CD14-positive monocyte (primary cell): ENCODE measurements at regions not wholly inside any gene's neighbourhood (a gene's known extent, or its start where the extent isn't known, plus 50 kb on each side); places are given as distances from the start of the nearest gene placed in this dataset.

Experiments
- DNase-seq, 3 donors: peaks; one replicate each; pipeline ENCODE4 v3.0.0-alpha.2; 2011 to 2022
- H2AFZ ChIP-seq: 2 replicates; pipeline ENCODE4 v1.6.0; 2012; ENCODE audit warnings: mild to moderate bottlenecking, low read depth, low read length, inconsistent platforms; ENCODE audit not compliant: insufficient read depth, poor library complexity, severe bottlenecking
- H3K27ac ChIP-seq, 2 donors: 1 replicate in 1 of 2; 2 replicates in 1 of 2; pipeline ENCODE4 v1.5.1; 2012 to 2013; ENCODE audit warnings: low read length in 2 of 2, control low read depth in 1 of 2, inconsistent platforms in 1 of 2, low read depth in 1 of 2, mild to moderate bottlenecking in 1 of 2
- H3K27me3 ChIP-seq, 2 donors: one replicate each; pipeline versions ENCODE4 v1.6.0 to v1.6.1; 2011 to 2013; ENCODE audit warnings: low read length in 2 of 2; ENCODE audit not compliant: control insufficient read depth in 2 of 2, insufficient read depth in 2 of 2
- H3K36me3 ChIP-seq, 2 donors: replicated peaks in 1 of 2; 1 replicate in 1 of 2; 2 replicates in 1 of 2; pipeline versions ENCODE4 v1.5.1 to v1.6.1; 2012 to 2013; ENCODE audit warnings: low read length in 2 of 2, control low read depth in 1 of 2, inconsistent platforms in 1 of 2, mild to moderate bottlenecking in 1 of 2; ENCODE audit not compliant: insufficient read depth in 2 of 2, control insufficient read depth in 1 of 2
- H3K4me1 ChIP-seq, 2 donors: 1 replicate in 1 of 2; 2 replicates in 1 of 2; pipeline versions ENCODE4 v1.5.1 to v1.6.1; 2012 to 2013; ENCODE audit warnings: low read length in 2 of 2, control low read depth in 1 of 2, inconsistent platforms in 1 of 2, mild to moderate bottlenecking in 1 of 2, moderate library complexity in 1 of 2; ENCODE audit not compliant: insufficient read depth in 2 of 2, control insufficient read depth in 1 of 2
- H3K4me2 ChIP-seq: replicated peaks from 2 replicates; pipeline ENCODE3; 2012; ENCODE audit warnings: low read length, moderate library complexity, mild to moderate bottlenecking; ENCODE audit not compliant: poor library complexity, severe bottlenecking; ENCODE audit errors: extremely low read depth
- H3K4me3 ChIP-seq, 3 experiments: fragments of 200-600 bp in 1 of 3; sonication (generic) in 1 of 3; replicated peaks in 1 of 3; 1 replicate in 2 of 3; 2 replicates in 1 of 3; pipeline ENCODE4 v1.5.1; 2011 to 2013; ENCODE audit warnings: low read length in 3 of 3, mild to moderate bottlenecking in 3 of 3, control low read depth in 2 of 3, low read depth in 2 of 3, inconsistent platforms in 1 of 3, moderate library complexity in 1 of 3
- H3K79me2 ChIP-seq: 2 replicates; pipeline ENCODE4 v1.6.0; 2012; ENCODE audit warnings: mild to moderate bottlenecking, control low read depth, inconsistent platforms, low read length, moderate library complexity; ENCODE audit not compliant: insufficient read depth
- H3K9ac ChIP-seq: 2 replicates; pipeline ENCODE4 v1.6.0; 2017; ENCODE audit warnings: low read length, mild to moderate bottlenecking; ENCODE audit not compliant: insufficient read depth, poor library complexity, severe bottlenecking
- H3K9me3 ChIP-seq, 2 donors: replicated peaks in 1 of 2; 1 replicate in 1 of 2; 2 replicates in 1 of 2; pipeline versions ENCODE4 v1.5.1 to v1.6.1; 2012 to 2013; ENCODE audit warnings: low read length in 2 of 2, control low read depth in 1 of 2; ENCODE audit not compliant: control insufficient read depth in 1 of 2, insufficient read depth in 1 of 2
- H4K20me1 ChIP-seq: 2 replicates; pipeline ENCODE4 v1.6.0; 2012; ENCODE audit warnings: mild to moderate bottlenecking, low read length, control low read depth, moderate library complexity; ENCODE audit not compliant: insufficient read depth
- H3K27ac Mint-ChIP-seq, 7 donors: one replicate each; pipeline ENCODE4 v1.8.0; 2020; ENCODE audit warnings: mild to moderate bottlenecking in 7 of 7, mixed read lengths in 7 of 7, moderate library complexity in 6 of 7, inconsistent platforms in 2 of 7
- H3K27me3 Mint-ChIP-seq, 3 donors: one replicate each; pipeline ENCODE4 v1.8.0; 2021 to 2022; ENCODE audit warnings: low read depth in 3 of 3, mild to moderate bottlenecking in 3 of 3, mixed read lengths in 3 of 3, moderate library complexity in 3 of 3, inconsistent platforms in 1 of 3
- H3K36me3 Mint-ChIP-seq, 2 donors: one replicate each; pipeline ENCODE4 v1.8.0; 2020; ENCODE audit warnings: mixed read lengths in 2 of 2, inconsistent platforms in 1 of 2, mild to moderate bottlenecking in 1 of 2
- H3K4me1 Mint-ChIP-seq: one replicate; pipeline ENCODE4 v1.8.0; 2020; ENCODE audit warnings: mild to moderate bottlenecking, mixed read lengths
- H3K4me3 Mint-ChIP-seq, 2 donors: one replicate each; pipeline ENCODE4 v1.8.0; 2020; ENCODE audit warnings: mild to moderate bottlenecking in 2 of 2, mixed read lengths in 2 of 2, moderate library complexity in 1 of 2
- H3K9me3 Mint-ChIP-seq, 7 donors: one replicate each; pipeline ENCODE4 v1.8.0; 2020 to 2022; ENCODE audit warnings: mixed read lengths in 7 of 7, mild to moderate bottlenecking in 6 of 7, moderate library complexity in 6 of 7, inconsistent platforms in 2 of 7
- CTCF ChIP-seq: fragments of 200-600 bp; IDR thresholded peaks from one replicate; pipeline ENCODE4 v1.8.0; 2022; ENCODE audit warnings: antibody characterized with exemption, mild to moderate bottlenecking
- WGBS: methylation state at CpG from one replicate; pipeline ENCODE4 v1.1.5; 2013; ENCODE audit warnings: missing lambda C conversion rate; ENCODE audit not compliant: insufficient coverage; 5-methylcytosine and 5-hydroxymethylcytosine counted together
- intact Hi-C, 2 donors: fragments of 100-400 bp; cut with micrococcal nuclease; formaldehyde crosslinking; loops; one replicate each; pipeline versions ENCODE4 v1.15.0 to v1.15.1; 2023

GRCh38 chr19:23475477-23475876 lies 80.2 kb upstream of the ZNF91 start:
- Histone ChIP-seq H3K4me3 (no peak overlapping the region), H3K4me2 (no peak overlapping the region), H3K9ac (no peak overlapping the region), H3K36me3 (no peaks in the 10 kb centered on the region), H3K79me2 (no peaks in the 10 kb centered on the region), H2AFZ (no peak overlapping the region), H3K27ac (no peak overlapping the region), H3K9me3 (peaks cover 47 to 76% of the 10 kb centered on the region in 2 donors), H3K27me3 (no peaks in the 10 kb centered on the region), H4K20me1 (no peaks in the 10 kb centered on the region), H3K4me1 (no peaks in the 10 kb centered on the region)
- no peaks in the 10 kb centered on the region for H3K36me3 Mint-ChIP-seq
- H3K4me1 Mint-ChIP-seq, result no peaks in the 10 kb centered on the region
- DNase-seq, result no peak
- H3K4me3 Mint-ChIP-seq, result no peak overlapping the region
- TF ChIP-seq CTCF, result no peak
- H3K9me3 Mint-ChIP-seq, result peaks cover 22 to 59% (median 47%) of the 10 kb centered on the region in 7 donors
- no peak overlapping the region for H3K27ac Mint-ChIP-seq
- WGBS, result 60% methylated on average over 1 of the region's 2 CpGs
- H3K27me3 Mint-ChIP-seq, result peaks cover 0 to under 1% (median 0%) of the 10 kb centered on the region in 3 donors
- intact Hi-C loops, result no loop called here

DNA sequence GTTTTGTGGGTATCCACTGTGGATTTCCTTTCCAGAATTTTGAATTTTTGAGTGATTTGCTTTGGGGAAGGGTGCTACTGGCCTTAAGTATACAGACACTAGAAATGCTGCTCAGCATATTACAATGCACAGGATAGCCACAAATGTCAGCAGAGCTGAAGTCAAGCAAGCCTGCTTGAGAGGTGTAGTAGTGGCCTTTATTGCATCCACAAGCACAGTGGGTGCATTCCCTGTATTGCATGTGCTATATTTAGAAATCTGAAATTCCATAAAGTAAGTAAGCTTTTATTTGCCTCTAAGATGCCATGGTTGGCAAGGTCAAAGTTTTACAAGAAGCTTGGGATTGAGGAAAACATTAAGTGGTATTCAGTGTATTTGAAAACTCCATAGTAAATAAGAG lies 79.5 kb upstream of the ZNF91 start:
- no peaks in the 10 kb centered on the region for H3K36me3 ChIP-seq
- H3K27me3 ChIP-seq, result no peaks in the 10 kb centered on the region
- Mint-ChIP-seq H3K4me3 (no peak overlapping the region), H3K9me3 (peaks cover 25 to 65% (median 53%) of the 10 kb centered on the region in 7 donors), H3K27ac (no peak overlapping the region), H3K36me3 (no peaks in the 10 kb centered on the region), H3K27me3 (peaks cover 0 to 3% (median 0%) of the 10 kb centered on the region in 3 donors), H3K4me1 (no peaks in the 10 kb centered on the region)
- H3K4me1 ChIP-seq, result no peaks in the 10 kb centered on the region
- H3K4me2 ChIP-seq, result no peak overlapping the region
- intact Hi-C loops, result no loop called here
- TF ChIP-seq CTCF, result no peak
- no peaks in the 10 kb centered on the region for H3K79me2 ChIP-seq
- H3K4me3 ChIP-seq, result no peak overlapping the region
- no peak for DNase-seq
- H3K9me3 ChIP-seq, result peaks cover 54 to 83% of the 10 kb centered on the region in 2 donors
- H3K9ac ChIP-seq, result no peak overlapping the region
- no peaks in the 10 kb centered on the region for H4K20me1 ChIP-seq
- H3K27ac ChIP-seq, result no peak overlapping the region
- H2AFZ ChIP-seq, result no peak overlapping the region
